Psoas muscle (tissue), 7 donors: ENCODE measurements at regions not wholly inside any gene's neighbourhood (a gene's known extent, or its start where the extent isn't known, plus 50 kb on each side); places are given as distances from the start of the nearest gene placed in this dataset.

Experiments used
- ATAC-seq, 4 donors: fragments of 200-7000 bp; cut with Tn5 transposase; one replicate each; pipeline ENCODE4 v1.9.1; 2020; ENCODE audit warnings: moderate library complexity in 3 of 4, mild to moderate bottlenecking in 2 of 4
- DNase-seq, 2 donors: peaks; one replicate each; pipeline ENCODE4 v3.0.0-alpha.2; 2020
- H3K27ac ChIP-seq: fragments of 200-600 bp; one replicate; pipeline ENCODE4 v1.8.0; 2022
- H3K27me3 ChIP-seq, 3 donors: fragments of 200-600 bp in 1 of 3; one replicate each; pipeline versions ENCODE4 v1.6.1 to v1.8.0; 2013 to 2022; ENCODE audit warnings: low read length in 2 of 3, mild to moderate bottlenecking in 2 of 3, moderate library complexity in 1 of 3; ENCODE audit not compliant: insufficient read depth in 3 of 3
- H3K36me3 ChIP-seq, 2 donors: fragments of 200-600 bp in 1 of 2; one replicate each; pipeline versions ENCODE4 v1.6.1 to v1.8.0; 2013 to 2022; ENCODE audit warnings: low read depth in 1 of 2, mild to moderate bottlenecking in 1 of 2, moderate library complexity in 1 of 2; ENCODE audit not compliant: insufficient read depth in 1 of 2
- H3K4me1 ChIP-seq: fragments of 200-600 bp; one replicate; pipeline ENCODE4 v1.8.0; 2022
- H3K4me3 ChIP-seq: fragments of 200-600 bp; one replicate; pipeline ENCODE4 v1.8.0; 2022; ENCODE audit warnings: mild to moderate bottlenecking
- H3K9me3 ChIP-seq: fragments of 200-600 bp; one replicate; pipeline ENCODE4 v1.8.0; 2022
- WGBS, 3 donors: extraction: QIAGEN DNeasy Blood & Tissue Kit; methylation state at CpG; one replicate each; pipeline versions ENCODE4 v1.1.6 to v1.1.7; 2013; 5-methylcytosine and 5-hydroxymethylcytosine counted together
- intact Hi-C, 2 donors: fragments of 100-400 bp; cut with DNase I; formaldehyde crosslinking; loops; one replicate each; pipeline versions ENCODE4 v1.11.0 to v1.14.2; 2022
- TF ChIP-seq, protein P1 (sequence below): fragments of 200-600 bp; IDR thresholded peaks from one replicate; pipeline ENCODE4 v1.8.0; 2022; ENCODE audit warnings: antibody characterized with exemption
- donor health status: healthy with polysubstance abuse.
- donor health status: DM: no; HTN: no; CAD: no; lungs with moderate emphysema.
- donor health status: Bipolar disorder and iron deficiency.
- donor health status: healthy.
- donor health status: DM: yes; HTN: yes; CAD: no.
- donor health status: DM: no; HTN: no; CAD: no.
- donor health status: DM: yes; HTN: yes; CAD: no.

DNA sequence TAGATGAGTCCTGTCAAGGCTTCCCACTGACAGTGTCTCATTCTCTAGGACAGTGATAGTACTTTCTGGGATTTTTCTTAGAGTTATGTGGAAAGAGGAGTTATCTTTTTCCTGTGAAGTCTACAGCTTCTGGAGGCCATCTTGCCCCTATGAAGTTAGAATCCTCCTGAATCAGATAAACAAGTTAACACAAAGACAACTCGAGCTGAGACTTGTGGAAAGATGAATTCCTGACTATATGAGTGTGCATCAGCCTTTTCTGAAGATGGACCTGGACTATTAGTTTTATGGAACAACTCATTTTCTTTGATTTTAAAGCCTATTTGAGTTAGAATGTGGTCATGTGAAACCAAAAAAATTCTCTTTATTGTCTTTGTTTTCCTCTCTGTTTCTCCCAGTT is 290.9 kb downstream of the LRRIQ3 start:
- 55 to 68% (median 61%) methylated on average over 1 of the region's 1 CpG for WGBS, 3 donors
- DNase-seq (no peak), ATAC-seq (no peak)
- Histone ChIP-seq H3K36me3 (no peaks in the 10 kb centered on the region), H3K4me3 (no peak overlapping the region), H3K27me3 (no peaks in the 10 kb centered on the region), H3K4me1 (no peaks in the 10 kb centered on the region), H3K27ac (no peak overlapping the region), H3K9me3 (no peaks in the 10 kb centered on the region)
- intact Hi-C loops = no loop called here
- TF ChIP-seq, protein P1, sequence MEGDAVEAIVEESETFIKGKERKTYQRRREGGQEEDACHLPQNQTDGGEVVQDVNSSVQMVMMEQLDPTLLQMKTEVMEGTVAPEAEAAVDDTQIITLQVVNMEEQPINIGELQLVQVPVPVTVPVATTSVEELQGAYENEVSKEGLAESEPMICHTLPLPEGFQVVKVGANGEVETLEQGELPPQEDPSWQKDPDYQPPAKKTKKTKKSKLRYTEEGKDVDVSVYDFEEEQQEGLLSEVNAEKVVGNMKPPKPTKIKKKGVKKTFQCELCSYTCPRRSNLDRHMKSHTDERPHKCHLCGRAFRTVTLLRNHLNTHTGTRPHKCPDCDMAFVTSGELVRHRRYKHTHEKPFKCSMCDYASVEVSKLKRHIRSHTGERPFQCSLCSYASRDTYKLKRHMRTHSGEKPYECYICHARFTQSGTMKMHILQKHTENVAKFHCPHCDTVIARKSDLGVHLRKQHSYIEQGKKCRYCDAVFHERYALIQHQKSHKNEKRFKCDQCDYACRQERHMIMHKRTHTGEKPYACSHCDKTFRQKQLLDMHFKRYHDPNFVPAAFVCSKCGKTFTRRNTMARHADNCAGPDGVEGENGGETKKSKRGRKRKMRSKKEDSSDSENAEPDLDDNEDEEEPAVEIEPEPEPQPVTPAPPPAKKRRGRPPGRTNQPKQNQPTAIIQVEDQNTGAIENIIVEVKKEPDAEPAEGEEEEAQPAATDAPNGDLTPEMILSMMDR = no peak

DNA sequence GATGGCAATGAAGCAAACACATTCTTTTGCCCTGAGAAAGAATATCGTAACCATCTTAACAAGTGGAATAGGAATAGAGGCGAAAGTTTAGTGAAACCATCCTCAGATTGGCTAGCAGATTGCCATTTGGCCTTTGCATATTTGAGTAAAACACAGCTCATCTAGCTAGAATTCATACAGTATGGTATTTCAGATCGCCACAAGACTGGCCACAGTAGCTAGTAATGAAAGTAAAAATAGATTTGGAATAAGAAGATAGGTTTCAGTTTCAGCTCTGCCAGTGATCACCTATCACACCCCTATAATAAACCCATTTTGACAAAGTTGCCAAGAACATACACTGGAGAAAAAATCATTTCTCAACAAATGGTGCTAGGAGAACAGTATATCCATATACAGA is 294.9 kb downstream of the LRRIQ3 start:
- intact Hi-C loops = no loop called here
- Histone ChIP-seq H3K27me3 (no peaks in the 10 kb centered on the region), H3K9me3 (no peaks in the 10 kb centered on the region), H3K36me3 (no peaks in the 10 kb centered on the region), H3K4me1 (no peaks in the 10 kb centered on the region), H3K4me3 (no peak overlapping the region), H3K27ac (no peak overlapping the region)
- TF ChIP-seq, protein P1 = no peak
- DNase-seq (no peak), ATAC-seq (no peak)
- 86 to 93% (median 86%) methylated on average over 3 of the region's 3 CpGs for WGBS, 3 donors

DNA sequence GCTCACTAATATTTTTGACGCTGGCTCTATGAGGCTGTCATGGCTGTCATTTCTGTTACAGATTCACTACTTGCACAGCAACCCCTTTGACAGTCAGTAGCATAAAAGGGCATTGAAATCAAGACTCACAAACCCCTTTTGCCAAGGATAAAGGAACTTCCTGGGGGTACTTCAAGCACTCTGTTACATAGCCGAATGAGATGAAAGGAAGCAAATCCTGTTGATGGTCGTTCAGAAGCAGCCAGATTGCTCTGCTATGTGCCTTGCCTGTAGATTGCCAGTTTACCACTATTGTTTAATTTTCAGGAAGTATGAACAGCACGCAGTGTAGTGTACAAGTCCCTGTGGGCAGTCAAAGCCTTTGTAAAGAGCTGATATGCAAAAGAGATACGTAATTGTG is 296.2 kb downstream of the LRRIQ3 start:
- H3K36me3 ChIP-seq = no peaks in the 10 kb centered on the region
- intact Hi-C loops = no loop called here
- no peak overlapping the region for H3K4me3 ChIP-seq
- TF ChIP-seq, protein P1 = no peak
- no peaks in the 10 kb centered on the region for H3K9me3 ChIP-seq
- no peak for DNase-seq
- 64 to 73% (median 71%) methylated on average over 5 of the region's 5 CpGs for WGBS, 3 donors
- no peaks in the 10 kb centered on the region for H3K27me3 ChIP-seq
- H3K27ac ChIP-seq = no peak overlapping the region
- ATAC-seq = no peak
- no peaks in the 10 kb centered on the region for H3K4me1 ChIP-seq

DNA sequence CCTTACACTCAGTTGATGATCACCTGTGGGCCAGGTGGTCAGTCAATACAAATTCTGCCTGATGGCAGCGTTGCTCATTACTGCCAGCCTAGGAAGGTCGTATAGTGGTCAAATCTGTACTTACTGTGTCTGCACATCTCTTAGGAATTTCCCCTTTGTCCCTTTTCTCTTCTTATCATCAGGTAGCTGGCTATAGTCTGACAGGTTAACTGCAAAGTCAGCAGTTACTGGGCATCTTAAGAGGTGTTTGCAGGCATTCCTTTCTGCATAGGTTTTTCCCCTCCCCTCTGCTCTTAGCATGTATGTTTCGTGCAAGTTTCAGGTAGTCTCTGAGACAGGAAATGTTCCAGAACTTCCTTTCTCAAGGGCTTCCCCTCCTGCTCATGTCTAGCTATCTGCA is 298.7 kb downstream of the LRRIQ3 start:
- TF ChIP-seq, protein P1 = no peak
- no peak for DNase-seq
- intact Hi-C loops = no loop called here
- Histone ChIP-seq H3K4me3 (no peak overlapping the region), H3K36me3 (no peaks in the 10 kb centered on the region), H3K27me3 (no peaks in the 10 kb centered on the region), H3K27ac (no peak overlapping the region), H3K9me3 (no peaks in the 10 kb centered on the region), H3K4me1 (no peaks in the 10 kb centered on the region)
- no peak for ATAC-seq
- 45 to 66% (median 49%) methylated on average over 3 of the region's 3 CpGs for WGBS, 3 donors

DNA sequence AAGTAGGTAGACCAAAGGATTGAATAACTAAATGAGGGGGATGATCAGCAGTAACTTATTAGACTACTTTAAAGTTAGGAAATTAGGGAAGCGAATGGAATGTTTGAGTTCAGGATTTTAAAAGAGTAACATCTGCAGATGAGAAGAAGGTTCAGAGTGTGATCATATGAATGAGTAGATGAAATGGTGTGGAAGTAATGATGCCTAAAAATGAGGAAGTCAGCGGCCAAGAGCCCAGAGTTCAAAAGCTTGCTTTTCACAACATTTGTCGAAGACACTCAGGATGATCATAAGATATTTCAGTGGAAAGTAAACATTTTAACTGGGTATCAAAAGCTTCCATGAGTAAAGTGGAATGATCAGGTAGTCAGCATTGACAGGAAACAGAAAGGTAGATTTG is 299.4 kb downstream of the LRRIQ3 start:
- Histone ChIP-seq H3K27me3 (no peaks in the 10 kb centered on the region), H3K36me3 (no peaks in the 10 kb centered on the region), H3K9me3 (no peaks in the 10 kb centered on the region), H3K4me3 (no peak overlapping the region), H3K4me1 (no peaks in the 10 kb centered on the region), H3K27ac (no peak overlapping the region)
- intact Hi-C loops = no loop called here
- WGBS, 3 donors = 83 to 93% (median 91%) methylated on average over 3 of the region's 3 CpGs
- no peak for DNase-seq
- TF ChIP-seq, protein P1 = no peak
- ATAC-seq = no peak
